C4-2B (cell line): ENCODE measurements at regions not wholly inside any gene's neighbourhood (a gene's known extent, or its start where the extent isn't known, plus 50 kb on each side); places are given as distances from the start of the nearest gene placed in this dataset.
A peak's percentile ranks its signal among the peaks of the same experiment; 100 is the strongest.

Experiments
- H3K27ac ChIP-seq: fragments of 450-650 bp; 2 replicates; pipeline ENCODE4 v1.5.1; 2017
- ZFX ChIP-seq: fragments of 450-650 bp; IDR thresholded peaks from 2 replicates; pipeline ENCODE4 v1.6.1; 2017
- TF ChIP-seq, protein P1 (sequence below): fragments of 450-650 bp; conservative IDR thresholded peaks from 2 replicates; pipeline ENCODE4 v1.5.1; 2017; ENCODE audit warnings: mild to moderate bottlenecking

DNA sequence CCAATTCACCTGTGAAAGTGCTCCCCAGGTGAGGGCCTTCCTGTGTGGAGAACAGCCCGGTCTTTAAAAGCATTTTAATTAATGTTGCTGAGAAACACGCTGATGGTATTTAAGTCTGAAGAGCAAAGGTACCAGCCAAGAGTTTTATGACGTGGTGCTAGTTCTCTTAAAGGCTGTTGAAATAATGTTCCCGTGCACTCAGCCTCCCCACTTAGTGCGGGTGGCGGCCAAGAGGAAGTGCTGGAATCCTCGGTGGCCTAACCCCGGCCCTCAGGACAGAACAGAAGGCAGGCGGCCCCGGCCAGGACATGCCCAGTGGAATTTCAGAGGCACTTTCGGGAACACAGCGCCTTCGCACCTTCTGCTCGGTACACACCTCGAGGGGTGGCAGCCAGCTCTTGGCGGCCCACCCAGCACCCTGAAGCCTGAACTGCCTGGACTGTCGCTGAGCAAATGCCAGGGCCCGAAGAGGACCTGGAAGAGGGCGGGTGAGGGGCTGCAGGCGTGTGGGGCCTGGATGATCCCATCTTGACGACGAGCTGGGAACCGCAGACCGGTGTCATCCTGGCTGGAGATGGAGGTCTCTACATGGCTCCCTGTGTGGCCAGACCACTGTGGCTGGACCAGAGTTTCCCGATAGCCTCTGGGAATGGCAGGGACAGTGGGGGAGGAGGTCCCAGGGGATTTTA lies 142.9 kb downstream of the ASB1 start:
- no peak overlapping the region for H3K27ac ChIP-seq
- no peak for TF ChIP-seq ZFX
- TF ChIP-seq, protein P1, sequence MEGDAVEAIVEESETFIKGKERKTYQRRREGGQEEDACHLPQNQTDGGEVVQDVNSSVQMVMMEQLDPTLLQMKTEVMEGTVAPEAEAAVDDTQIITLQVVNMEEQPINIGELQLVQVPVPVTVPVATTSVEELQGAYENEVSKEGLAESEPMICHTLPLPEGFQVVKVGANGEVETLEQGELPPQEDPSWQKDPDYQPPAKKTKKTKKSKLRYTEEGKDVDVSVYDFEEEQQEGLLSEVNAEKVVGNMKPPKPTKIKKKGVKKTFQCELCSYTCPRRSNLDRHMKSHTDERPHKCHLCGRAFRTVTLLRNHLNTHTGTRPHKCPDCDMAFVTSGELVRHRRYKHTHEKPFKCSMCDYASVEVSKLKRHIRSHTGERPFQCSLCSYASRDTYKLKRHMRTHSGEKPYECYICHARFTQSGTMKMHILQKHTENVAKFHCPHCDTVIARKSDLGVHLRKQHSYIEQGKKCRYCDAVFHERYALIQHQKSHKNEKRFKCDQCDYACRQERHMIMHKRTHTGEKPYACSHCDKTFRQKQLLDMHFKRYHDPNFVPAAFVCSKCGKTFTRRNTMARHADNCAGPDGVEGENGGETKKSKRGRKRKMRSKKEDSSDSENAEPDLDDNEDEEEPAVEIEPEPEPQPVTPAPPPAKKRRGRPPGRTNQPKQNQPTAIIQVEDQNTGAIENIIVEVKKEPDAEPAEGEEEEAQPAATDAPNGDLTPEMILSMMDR: no peak

DNA sequence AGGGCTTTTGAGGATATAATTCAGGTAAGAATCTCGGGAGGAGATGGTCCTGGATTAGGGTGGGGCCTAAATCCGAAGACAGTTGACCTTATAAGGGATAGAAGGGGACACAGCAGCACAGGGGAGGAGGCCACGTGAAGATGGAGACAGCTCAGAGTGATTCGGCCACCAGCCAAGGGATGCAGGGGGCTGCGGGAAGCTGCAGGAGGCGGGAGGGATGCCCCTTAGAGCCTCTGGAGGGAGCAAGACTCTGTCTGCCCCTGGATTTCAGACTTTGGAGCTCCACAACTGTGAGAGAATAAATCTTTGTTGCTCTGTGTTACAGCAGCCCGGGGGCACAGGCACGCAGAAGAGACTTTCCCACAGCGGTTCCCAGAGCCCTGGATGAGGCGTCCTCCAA lies 143.7 kb downstream of the ASB1 start:
- TF ChIP-seq, protein P1: no peak
- no peak for TF ChIP-seq ZFX
- H3K27ac ChIP-seq: no peak overlapping the region

DNA sequence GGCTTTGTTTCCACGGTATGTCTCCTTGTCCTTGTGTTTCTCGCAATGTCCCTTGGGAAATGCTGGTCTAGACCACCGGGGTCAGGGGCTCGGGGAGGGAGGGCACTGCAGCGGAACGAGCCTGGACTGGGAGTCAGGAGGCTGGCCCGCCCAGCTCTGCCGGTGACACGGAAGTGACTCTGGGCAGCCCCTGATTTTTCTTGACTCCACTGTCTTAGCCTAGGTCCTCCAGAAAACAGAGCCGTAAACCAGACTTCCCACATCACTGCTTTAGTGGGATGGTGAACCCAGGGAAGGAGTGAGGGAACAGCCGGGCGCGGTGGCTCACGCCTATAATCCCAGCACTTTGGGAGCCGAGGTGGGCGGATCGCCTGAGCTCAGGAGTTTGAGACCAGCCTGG lies 144.2 kb downstream of the ASB1 start:
- TF ChIP-seq, protein P1: no peak
- no peak for TF ChIP-seq ZFX
- H3K27ac ChIP-seq: no peak overlapping the region

DNA sequence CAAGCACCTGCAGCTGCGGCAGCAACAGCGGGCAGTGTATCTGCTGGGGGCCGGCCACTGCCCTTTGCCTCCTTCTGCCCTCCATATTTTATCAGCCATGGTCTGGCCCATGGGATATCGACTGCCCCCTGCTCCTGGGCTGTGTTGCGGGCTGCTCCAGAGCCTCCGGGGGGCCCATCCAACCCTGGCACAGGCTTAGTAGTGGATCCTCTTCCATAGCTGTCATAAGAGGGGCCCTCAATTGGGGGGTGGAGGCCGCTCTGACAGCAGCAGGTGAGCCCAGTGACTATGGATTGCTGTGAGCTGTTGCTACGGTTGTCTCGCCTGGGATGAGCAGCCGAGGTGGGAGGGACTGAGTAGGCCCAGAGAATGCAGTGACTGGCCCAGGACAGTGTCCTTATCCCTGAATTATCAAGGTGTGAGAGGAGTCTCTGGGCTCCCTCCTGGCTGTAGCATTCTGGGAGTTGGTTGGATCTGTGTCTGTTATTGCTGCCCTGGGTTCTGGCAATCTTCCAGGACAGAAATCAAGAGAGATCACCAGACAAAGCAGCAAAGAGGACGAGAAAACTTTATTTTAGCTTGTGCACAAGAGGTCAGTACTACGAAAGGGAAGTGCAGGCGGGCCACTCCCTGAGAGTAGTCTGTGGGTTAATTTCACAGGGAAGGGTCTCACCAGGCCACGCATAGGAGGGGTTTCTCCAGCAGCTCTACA lies 145.1 kb downstream of the ASB1 start:
- TF ChIP-seq, protein P1: no peak
- no peak for TF ChIP-seq ZFX
- no peak overlapping the region for H3K27ac ChIP-seq

DNA sequence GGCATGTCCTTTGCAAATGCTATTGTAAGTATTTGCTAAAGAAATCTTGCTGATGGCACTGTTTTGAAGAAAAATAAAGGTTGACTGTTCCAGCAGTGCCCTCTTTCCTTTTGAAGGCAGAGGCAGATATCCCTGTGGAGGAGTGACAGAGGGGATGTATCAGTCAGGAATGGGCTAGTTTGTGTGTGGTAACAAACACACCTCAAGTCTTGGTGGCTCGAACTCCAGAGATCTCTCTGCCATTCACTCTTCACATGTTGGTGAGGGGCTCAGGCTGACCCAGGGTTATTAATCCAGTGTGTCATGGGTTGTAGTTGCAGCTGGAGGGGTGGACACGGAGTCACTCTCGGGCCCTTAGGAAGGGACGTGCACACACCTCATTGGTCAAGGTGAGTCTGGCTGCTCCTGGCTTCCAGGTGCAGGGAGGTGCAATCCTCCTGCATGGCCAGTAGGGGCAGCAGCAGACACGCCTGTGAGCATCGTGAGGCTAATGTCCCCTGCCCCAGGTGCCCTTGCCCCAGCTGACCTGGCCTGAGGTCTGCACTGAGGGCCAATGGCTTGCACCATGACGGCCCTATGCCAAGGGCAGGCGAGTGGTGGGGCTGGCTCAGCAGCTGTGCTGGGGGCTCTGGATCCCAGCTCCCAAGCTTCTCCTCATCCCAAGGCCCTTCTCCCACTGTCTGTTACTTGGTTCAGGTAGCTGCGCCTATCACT lies 146.5 kb downstream of the ASB1 start:
- TF ChIP-seq, protein P1: peak; percentile 82
- no peak for TF ChIP-seq ZFX
- no peak overlapping the region for H3K27ac ChIP-seq

DNA sequence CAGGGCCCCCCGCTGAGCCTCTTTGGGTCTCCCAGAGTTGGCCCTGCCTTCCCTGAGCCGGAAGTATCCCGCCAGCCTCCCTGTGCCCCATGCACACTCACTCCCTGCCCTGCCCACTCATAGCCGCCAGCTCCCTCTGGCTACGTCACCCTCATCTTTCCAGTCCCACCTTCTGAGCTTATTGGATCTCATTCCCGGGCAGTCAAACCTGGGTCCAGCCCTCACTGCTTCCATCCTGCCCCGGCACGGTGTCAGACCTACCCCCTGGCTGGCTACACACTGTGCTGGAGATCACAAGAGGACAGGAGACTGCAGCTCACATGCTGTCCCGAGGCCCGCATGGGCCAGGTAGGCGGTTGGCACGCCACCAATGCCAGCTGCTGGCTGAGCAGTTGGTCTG lies 147.2 kb downstream of the ASB1 start:
- TF ChIP-seq ZFX: no peak
- TF ChIP-seq, protein P1: no peak
- no peak overlapping the region for H3K27ac ChIP-seq

DNA sequence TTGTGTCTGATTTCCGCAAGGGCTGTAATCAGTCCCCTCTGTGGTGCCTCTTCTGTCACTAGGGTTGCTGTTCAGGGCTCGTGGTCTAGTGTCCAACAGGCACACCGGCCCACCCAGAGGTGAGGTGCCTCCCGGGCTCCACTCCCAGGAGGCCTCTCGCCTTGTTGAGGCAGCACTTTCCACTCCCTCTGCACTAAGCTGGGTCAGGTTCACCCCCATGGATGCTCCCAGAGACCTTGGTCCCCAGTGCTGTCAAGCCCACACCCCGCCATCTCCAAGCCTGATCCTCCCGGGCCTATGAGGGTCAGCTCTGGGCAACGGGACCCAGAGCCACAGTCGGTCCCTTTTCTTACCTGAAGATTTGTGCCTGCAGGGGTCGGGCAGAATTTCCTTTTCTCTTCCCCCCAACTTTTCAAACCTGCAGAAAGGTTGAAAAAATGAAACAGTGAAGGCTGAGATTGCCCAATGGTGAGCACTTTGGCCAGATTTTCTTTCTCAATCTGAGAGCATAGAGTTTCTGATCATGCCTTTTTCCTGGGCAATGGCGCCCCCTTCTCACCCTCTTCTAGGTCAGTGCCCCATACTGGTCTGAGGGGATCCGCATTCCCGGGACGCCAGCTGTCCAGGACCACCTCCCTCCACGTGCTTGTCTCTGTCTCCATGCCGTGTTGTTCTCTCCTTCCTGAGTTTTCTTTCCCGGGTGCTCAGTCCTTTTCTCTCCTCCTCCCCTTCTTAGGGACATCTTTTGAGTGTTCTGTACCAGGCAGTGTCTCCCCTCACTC lies 148.0 kb downstream of the ASB1 start:
- TF ChIP-seq ZFX: no peak
- TF ChIP-seq, protein P1: no peak
- no peak overlapping the region for H3K27ac ChIP-seq
